ENCODE measurements at regions not wholly inside any gene's neighbourhood (a gene's known extent, or its start where the extent isn't known, plus 50 kb on each side); places are given as distances from the start of the nearest gene placed in this dataset.

GRCh38 chr1:194281376-194281775, 1095.0 kb upstream of the B3GALT2 start:
- no peaks in the 10 kb centered on the region for H3K36me3 ChIP-seq
- no peaks in the 10 kb centered on the region for H3K4me1 ChIP-seq
- no peak for DNase-seq (ENCODE audit: low spot score in 2 of 2)
- 53% methylated on average over 3 of the region's 3 CpGs for WGBS
- no peak overlapping the region for H3K27ac ChIP-seq
- no peaks in the 10 kb centered on the region for H3K9me3 ChIP-seq
- no peak overlapping the region for H3K4me3 ChIP-seq
- no peaks in the 10 kb centered on the region for H3K27me3 ChIP-seq
- TF ChIP-seq POLR2AphosphoS5 (IDR thresholded peaks at IDR 0.05) (no peak), POLR2A (IDR thresholded peaks at IDR 0.05) (no peak), CTCF (IDR thresholded peaks at IDR 0.05) (no peak), EP300 (IDR thresholded peaks at IDR 0.05) (no peak)

- no peaks in the 10 kb centered on the region for H3K9me3 ChIP-seq
- no peak overlapping the region for H3K4me3 ChIP-seq
- H3K36me3 ChIP-seq, result no peaks in the 10 kb centered on the region
- DNase-seq (ENCODE audit: low spot score in 2 of 2), result no peak
- no peaks in the 10 kb centered on the region for H3K27me3 ChIP-seq
- 70% methylated on average over 4 of the region's 4 CpGs for WGBS
- no peak overlapping the region for H3K27ac ChIP-seq
- no peaks in the 10 kb centered on the region for H3K4me1 ChIP-seq
- no peak for TF ChIP-seq EP300 (IDR thresholded peaks at IDR 0.05)
Measured at GRCh38 chr1:194280463-194280862, 1094.0 kb upstream of the B3GALT2 start.

- WGBS, result 76% methylated on average over 3 of the region's 3 CpGs
- Histone ChIP-seq H3K4me1 (no peaks in the 10 kb centered on the region), H3K27ac (no peak overlapping the region), H3K9me3 (no peaks in the 10 kb centered on the region), H3K36me3 (no peaks in the 10 kb centered on the region), H3K27me3 (no peaks in the 10 kb centered on the region), H3K4me3 (no peak overlapping the region)
- TF ChIP-seq POLR2A (IDR thresholded peaks at IDR 0.05), result no peak
- TF ChIP-seq POLR2AphosphoS5 (IDR thresholded peaks at IDR 0.05), result no peak
- no peak for TF ChIP-seq EP300 (IDR thresholded peaks at IDR 0.05)
- TF ChIP-seq CTCF (IDR thresholded peaks at IDR 0.05), result no peak
- no peak for DNase-seq (ENCODE audit: low spot score in 2 of 2)
Measured at GRCh38 chr1:194279975-194280374, 1093.6 kb upstream of the B3GALT2 start.

- H3K27me3 ChIP-seq, result no peaks in the 10 kb centered on the region
- H3K27ac ChIP-seq, result no peak overlapping the region
- no peaks in the 10 kb centered on the region for H3K4me1 ChIP-seq
- H3K9me3 ChIP-seq, result no peaks in the 10 kb centered on the region
- no peak overlapping the region for H3K4me3 ChIP-seq
- no peak for TF ChIP-seq POLR2AphosphoS5 (IDR thresholded peaks at IDR 0.05)
- TF ChIP-seq POLR2A (IDR thresholded peaks at IDR 0.05), result no peak
- TF ChIP-seq EP300 (IDR thresholded peaks at IDR 0.05), result no peak
- no peak for TF ChIP-seq CTCF (IDR thresholded peaks at IDR 0.05)
- no peaks in the 10 kb centered on the region for H3K36me3 ChIP-seq
- 97% methylated on average over 6 of the region's 6 CpGs for WGBS
- DNase-seq (ENCODE audit: low spot score in 2 of 2), result no peak
Measured at GRCh38 chr1:194277927-194278326, 1091.5 kb upstream of the B3GALT2 start.

GRCh38 chr1:194273660-194274059, 1087.2 kb upstream of the B3GALT2 start:
- H3K4me1 ChIP-seq, result no peaks in the 10 kb centered on the region
- H3K9me3 ChIP-seq, result no peaks in the 10 kb centered on the region
- DNase-seq (ENCODE audit: low spot score in 2 of 2), result no peak
- no peaks in the 10 kb centered on the region for H3K36me3 ChIP-seq
- 92% methylated on average over 1 of the region's 1 CpG for WGBS
- no peak overlapping the region for H3K27ac ChIP-seq
- TF ChIP-seq EP300 (IDR thresholded peaks at IDR 0.05) (no peak), CTCF (IDR thresholded peaks at IDR 0.05) (no peak), POLR2A (IDR thresholded peaks at IDR 0.05) (no peak), POLR2AphosphoS5 (IDR thresholded peaks at IDR 0.05) (no peak)
- no peaks in the 10 kb centered on the region for H3K27me3 ChIP-seq
- no peak overlapping the region for H3K4me3 ChIP-seq

- Histone ChIP-seq H3K4me3 (no peak overlapping the region), H3K4me1 (no peaks in the 10 kb centered on the region), H3K36me3 (no peaks in the 10 kb centered on the region), H3K9me3 (no peaks in the 10 kb centered on the region), H3K27me3 (no peaks in the 10 kb centered on the region), H3K27ac (no peak overlapping the region)
- DNase-seq (ENCODE audit: low spot score in 2 of 2), result no peak
- TF ChIP-seq POLR2AphosphoS5 (IDR thresholded peaks at IDR 0.05) (no peak), EP300 (IDR thresholded peaks at IDR 0.05) (no peak), CTCF (IDR thresholded peaks at IDR 0.05) (no peak), POLR2A (IDR thresholded peaks at IDR 0.05) (no peak)
Measured at GRCh38 chr1:194268839-194269238, 1082.4 kb upstream of the B3GALT2 start.
